ENCODE measurements at regions not wholly inside any gene's neighbourhood (a gene's known extent, or its start where the extent isn't known, plus 50 kb on each side); places are given as distances from the start of the nearest gene placed in this dataset.

DNA sequence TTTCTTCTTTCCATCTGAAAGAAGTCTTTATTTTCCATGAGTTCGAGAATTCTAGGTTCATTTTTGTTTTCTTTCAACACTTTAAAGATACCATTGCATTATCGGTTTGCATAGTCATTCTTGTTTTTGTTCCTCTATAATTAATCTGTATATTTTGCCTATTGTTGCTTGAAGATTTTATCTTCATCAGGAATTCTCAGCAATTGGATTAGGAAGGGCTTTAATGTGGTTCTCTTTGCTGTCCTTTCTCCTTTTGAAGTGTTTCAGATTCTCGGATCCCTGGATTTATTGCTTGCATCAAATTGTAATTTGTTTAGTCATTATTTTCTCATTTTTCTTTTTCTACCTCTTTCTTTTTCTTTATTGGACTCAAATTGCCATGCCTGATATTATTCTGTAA lies 609.8 kb downstream of the TLR4 start:
- DNase-seq (ENCODE audit: low read depth in 1 of 2, low spot score in 1 of 2) (no peak), FAIRE-seq (no peak), ATAC-seq (no peak)
- H3K4me1 ChIP-seq = peaks cover 12% of the 10 kb centered on the region
- CTCF ChIA-PET = no interaction called here
- H3K27ac ChIP-seq = no peak overlapping the region
- no peaks in the 10 kb centered on the region for H3K9me3 ChIP-seq
- no peak for TF ChIP-seq HEYL (CRISPR knock-in tag; IDR thresholded peaks at IDR 0.05)
- TF ChIP-seq CHD2 (IDR thresholded peaks at IDR 0.05; ENCODE audit: low read length, partially characterized antibody) = no peak
- TF ChIP-seq ZNF302 (CRISPR knock-in tag; IDR thresholded peaks at IDR 0.05) = no peak
- TF ChIP-seq RAD21 (conservative IDR thresholded peaks at IDR 0.05 in 1 of 2, IDR thresholded peaks at IDR 0.05 in 1 of 2) = no peak
- no peak for TF ChIP-seq EHMT2 (IDR thresholded peaks at IDR 0.05; ENCODE audit: low read depth)
- no peak for TF ChIP-seq FOSB (CRISPR knock-in tag; IDR thresholded peaks at IDR 0.05)
- no peak for TF ChIP-seq POLR2A (IDR thresholded peaks at IDR 0.05; ENCODE audit: low read length)
- TF ChIP-seq KDM1A (IDR thresholded peaks at IDR 0.05; ENCODE audit: low read depth) = no peak
- no peak for TF ChIP-seq RFX5 (IDR thresholded peaks at IDR 0.05)
- TF ChIP-seq SMC3 (IDR thresholded peaks at IDR 0.05) = no peak
- no peak for TF ChIP-seq HOXA7 (CRISPR knock-in tag; IDR thresholded peaks at IDR 0.05)
- TF ChIP-seq CHD4 (IDR thresholded peaks at IDR 0.05; ENCODE audit: borderline replicate concordance) = no peak
- no peak for TF ChIP-seq HDAC2 (IDR thresholded peaks at IDR 0.05)
- no peak for TF ChIP-seq FOXS1 (CRISPR knock-in tag; IDR thresholded peaks at IDR 0.05)
- H3K4me3 ChIP-seq = no peak overlapping the region
- POLR2A ChIA-PET = no interaction called here
- no peak overlapping the region for H3K4me2 ChIP-seq
- WGBS (ENCODE audit: missing lambda C conversion rate) = 54% methylated on average over 3 of the region's 3 CpGs

DNA sequence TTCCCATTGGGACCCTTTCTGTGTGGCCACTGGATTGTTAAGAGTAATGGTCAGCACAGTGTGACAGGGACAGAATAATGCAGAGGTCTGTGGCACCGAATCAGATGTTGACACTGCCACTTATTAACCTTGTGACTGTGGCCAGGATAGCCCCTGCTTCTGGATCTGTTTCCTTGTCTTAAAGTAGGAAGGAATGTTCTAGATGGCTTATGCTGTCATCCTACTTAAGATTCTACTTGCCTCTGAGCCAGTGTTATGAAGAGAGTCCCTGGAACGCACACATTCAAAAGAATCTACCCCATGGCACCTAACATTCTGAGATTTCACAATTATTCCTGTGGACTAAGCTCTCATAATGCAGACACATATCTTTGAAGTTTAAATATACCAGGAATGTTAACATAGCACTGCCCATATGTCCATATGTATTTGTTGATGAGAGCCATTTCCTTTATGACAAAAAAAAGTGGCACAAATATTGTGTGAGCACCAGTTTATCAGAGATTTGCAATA lies 612.7 kb downstream of the TLR4 start:
- Histone ChIP-seq H3K4me2 (no peak overlapping the region), H3K4me1 (peaks cover 20% of the 10 kb centered on the region), H3K9me3 (peaks cover 4% of the 10 kb centered on the region; the same call in 1 of the 3 replicates), H3K4me3 (no peak overlapping the region), H3K27ac (peak overlapping the region in 1 of 2 experiments; percentile 87; a peak in 3 of 6 replicates)
- TF ChIP-seq, protein P1, sequence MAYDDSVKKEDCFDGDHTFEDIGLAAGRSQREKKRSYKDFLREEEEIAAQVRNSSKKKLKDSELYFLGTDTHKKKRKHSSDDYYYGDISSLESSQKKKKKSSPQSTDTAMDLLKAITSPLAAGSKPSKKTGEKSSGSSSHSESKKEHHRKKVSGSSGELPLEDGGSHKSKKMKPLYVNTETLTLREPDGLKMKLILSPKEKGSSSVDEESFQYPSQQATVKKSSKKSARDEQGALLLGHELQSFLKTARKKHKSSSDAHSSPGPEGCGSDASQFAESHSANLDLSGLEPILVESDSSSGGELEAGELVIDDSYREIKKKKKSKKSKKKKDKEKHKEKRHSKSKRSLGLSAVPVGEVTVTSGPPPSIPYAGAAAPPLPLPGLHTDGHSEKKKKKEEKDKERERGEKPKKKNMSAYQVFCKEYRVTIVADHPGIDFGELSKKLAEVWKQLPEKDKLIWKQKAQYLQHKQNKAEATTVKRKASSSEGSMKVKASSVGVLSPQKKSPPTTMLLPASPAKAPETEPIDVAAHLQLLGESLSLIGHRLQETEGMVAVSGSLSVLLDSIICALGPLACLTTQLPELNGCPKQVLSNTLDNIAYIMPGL (CRISPR knock-in tag; IDR thresholded peaks at IDR 0.05; ENCODE audit: borderline replicate concordance) = no peak
- TF ChIP-seq, protein P2, sequence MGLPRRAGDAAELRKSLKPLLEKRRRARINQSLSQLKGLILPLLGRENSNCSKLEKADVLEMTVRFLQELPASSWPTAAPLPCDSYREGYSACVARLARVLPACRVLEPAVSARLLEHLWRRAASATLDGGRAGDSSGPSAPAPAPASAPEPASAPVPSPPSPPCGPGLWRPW (IDR thresholded peaks at IDR 0.05) = no peak
- no peak for TF ChIP-seq SREBF2 (IDR thresholded peaks at IDR 0.05)
- TF ChIP-seq FOSL2 (IDR thresholded peaks at IDR 0.05) = no peak
- TF ChIP-seq FOSL2 (CRISPR knock-in tag; IDR thresholded peaks at IDR 0.05) = no peak
- no peak for TF ChIP-seq ZFP36 (IDR thresholded peaks at IDR 0.05; ENCODE audit: borderline replicate concordance, partially characterized antibody)
- no peak for TF ChIP-seq EP300 (IDR thresholded peaks at IDR 0.05)
- no peak for TF ChIP-seq MYC (IDR thresholded peaks at IDR 0.05; ENCODE audit: borderline replicate concordance, low read length)
- TF ChIP-seq ZC3H11A (IDR thresholded peaks at IDR 0.05) = no peak
- POLR2A ChIA-PET = no interaction called here
- DNase-seq (ENCODE audit: low read depth in 1 of 2, low spot score in 1 of 2) (no peak), ATAC-seq (no peak), FAIRE-seq (no peak)
- CTCF ChIA-PET = interaction anchor here (1.8 kb wide), 1 partner anchor 13 kb away, joined by 4 read pairs; no protein-coding TSS in a partner anchor
- WGBS (ENCODE audit: missing lambda C conversion rate) = 44% methylated on average over 2 of the region's 2 CpGs

DNA sequence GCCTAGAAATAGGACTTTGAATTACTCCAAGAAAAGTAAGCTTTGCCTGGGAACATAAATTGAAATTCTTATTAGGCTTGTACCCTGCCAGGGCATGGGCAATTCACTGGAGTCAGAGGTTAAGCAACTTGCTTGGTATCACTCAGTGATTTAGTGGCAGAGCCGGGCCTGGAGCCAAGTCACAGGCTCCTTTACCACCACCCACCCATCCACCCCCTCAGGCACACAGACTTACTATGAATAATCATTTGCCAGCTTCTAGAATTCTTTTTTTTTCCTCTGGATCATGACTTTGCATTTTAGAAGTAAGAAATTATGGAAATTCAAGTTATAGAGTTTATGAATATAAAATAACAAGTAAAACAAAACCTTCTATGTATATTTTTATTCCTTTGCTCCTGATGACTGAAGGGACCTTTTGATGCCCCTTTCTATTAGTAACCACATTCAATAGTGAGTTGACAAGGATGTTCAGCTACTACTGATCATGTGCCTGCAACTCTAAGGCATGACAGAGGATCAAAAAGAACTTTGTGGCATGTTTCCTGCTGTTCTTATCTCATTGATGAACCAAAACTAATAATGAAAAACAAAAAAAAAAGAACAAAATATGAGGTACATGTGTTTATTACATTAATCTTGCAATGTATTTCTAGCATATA lies 614.7 kb downstream of the TLR4 start:
- no peak overlapping the region for H3K4me3 ChIP-seq
- H3K4me1 ChIP-seq = peaks cover 20% of the 10 kb centered on the region
- peaks cover 4% of the 10 kb centered on the region; the same call in 1 of the 3 replicates for H3K9me3 ChIP-seq
- H3K27ac ChIP-seq = peak overlapping the region; percentile 84 to 87
- POLR2A ChIA-PET = interaction anchor here (1.1 kb wide), 1 partner anchor 13 kb away, joined by 3 read pairs; no protein-coding TSS in a partner anchor
- DNase-seq (ENCODE audit: low read depth in 1 of 2, low spot score in 1 of 2) = peak; percentile 4 to 83
- peak in 1 of 2 experiments; percentile 31; a peak in 1 of 5 replicates for TF ChIP-seq RAD21 (conservative IDR thresholded peaks at IDR 0.05 in 1 of 2, IDR thresholded peaks at IDR 0.05 in 1 of 2)
- TF ChIP-seq NFE2L2 (conservative IDR thresholded peaks at IDR 0.05; ENCODE audit: low read length) = 0 out of 2 replicates have a peak, but pooled peaks have one; percentile 24
- peak; percentile 27 to 81; a peak in 3 of 4 replicates for TF ChIP-seq CEBPB (IDR thresholded peaks at IDR 0.05)
- TF ChIP-seq RARB (CRISPR knock-in tag; IDR thresholded peaks at IDR 0.05) = no peak
- TF ChIP-seq EP300 (IDR thresholded peaks at IDR 0.05) = peak; percentile 33 to 54; a peak in 2 of 5 replicates
- peak; percentile 45 for TF ChIP-seq JUNB (IDR thresholded peaks at IDR 0.05)
- no peak for TF ChIP-seq ESRRA (IDR thresholded peaks at IDR 0.05; ENCODE audit: borderline replicate concordance, low read length)
- TF ChIP-seq MAFK (IDR thresholded peaks at IDR 0.05; ENCODE audit: partially characterized antibody) = peak; percentile 87
- CTCF ChIA-PET = no interaction called here
- peak overlapping the region; percentile 50 for H3K4me2 ChIP-seq
- WGBS (ENCODE audit: missing lambda C conversion rate) = 4% methylated on average over 1 of the region's 1 CpG
- no peak for FAIRE-seq
- peak; percentile 90 to 98 for ATAC-seq

Data from A549 (cell line).